ENCODE measurements at regions not wholly inside any gene's neighbourhood (a gene's known extent, or its start where the extent isn't known, plus 50 kb on each side); places are given as distances from the start of the nearest gene placed in this dataset.

- TF ChIP-seq RFX5 (IDR thresholded peaks at IDR 0.05), result no peak
- TF ChIP-seq CTCF (IDR thresholded peaks at IDR 0.05), result no peak
- no peak for TF ChIP-seq EHMT2 (IDR thresholded peaks at IDR 0.05; ENCODE audit: low read depth)
- TF ChIP-seq POLR2A (IDR thresholded peaks at IDR 0.05; ENCODE audit: low read length), result no peak
- no peak for TF ChIP-seq FOSB (CRISPR knock-in tag; IDR thresholded peaks at IDR 0.05)
- TF ChIP-seq CEBPB (IDR thresholded peaks at IDR 0.05), result no peak
These were observed 386.0 kb downstream of the BCAT1 start for GRCh38 chr12:24562771-24563431.
